ENCODE measurements at regions not wholly inside any gene's neighbourhood (a gene's known extent, or its start where the extent isn't known, plus 50 kb on each side); places are given as distances from the start of the nearest gene placed in this dataset.

GRCh38 chr3:43180027-43180426 lies 74.1 kb upstream of the POMGNT2 start:
- no peak for DNase-seq (ENCODE audit: low spot score)

DNA sequence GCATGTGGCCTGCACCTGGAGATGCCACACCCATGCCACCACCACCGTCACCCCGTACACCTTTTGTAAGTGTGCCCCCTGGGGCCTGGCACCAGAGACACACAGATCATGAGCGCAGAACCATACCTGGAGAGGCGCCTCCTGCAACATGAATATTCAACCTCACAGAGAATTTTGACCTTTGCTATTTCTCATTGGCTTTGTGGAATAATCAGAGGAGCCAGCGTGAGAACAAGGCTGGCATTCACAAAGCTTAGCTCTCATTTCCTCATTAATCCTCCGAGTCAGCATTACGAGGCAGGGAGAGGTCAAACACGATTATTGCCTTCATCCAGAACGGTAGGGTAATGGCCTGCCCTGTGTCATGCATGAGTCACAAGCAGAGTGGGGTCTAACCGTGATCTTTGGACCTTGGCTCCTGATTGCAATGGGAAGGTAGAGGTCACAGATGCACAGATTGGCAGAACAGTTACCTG lies 73.0 kb upstream of the POMGNT2 start:
- DNase-seq (ENCODE audit: low spot score) = no peak

DNA sequence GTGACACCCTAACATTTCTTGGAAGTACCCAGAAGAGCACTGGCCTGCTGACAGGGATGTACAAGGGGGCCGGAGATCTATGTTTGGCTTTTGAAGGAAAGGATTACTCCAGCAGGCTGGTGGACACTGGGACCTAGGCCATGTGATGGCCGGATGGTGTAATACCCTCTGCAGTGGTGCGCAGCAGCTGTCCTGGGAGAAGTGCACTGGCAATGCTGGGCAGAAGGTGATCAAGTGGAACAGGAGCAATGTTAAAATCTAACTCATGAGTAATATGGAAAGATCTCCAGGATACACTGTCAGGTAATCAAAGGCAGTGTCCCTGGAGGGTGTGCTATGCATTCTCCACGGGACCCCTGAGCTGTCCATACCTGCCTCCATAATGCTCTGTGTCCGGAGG lies 71.2 kb upstream of the POMGNT2 start:
- no peak for DNase-seq (ENCODE audit: low spot score)

DNA sequence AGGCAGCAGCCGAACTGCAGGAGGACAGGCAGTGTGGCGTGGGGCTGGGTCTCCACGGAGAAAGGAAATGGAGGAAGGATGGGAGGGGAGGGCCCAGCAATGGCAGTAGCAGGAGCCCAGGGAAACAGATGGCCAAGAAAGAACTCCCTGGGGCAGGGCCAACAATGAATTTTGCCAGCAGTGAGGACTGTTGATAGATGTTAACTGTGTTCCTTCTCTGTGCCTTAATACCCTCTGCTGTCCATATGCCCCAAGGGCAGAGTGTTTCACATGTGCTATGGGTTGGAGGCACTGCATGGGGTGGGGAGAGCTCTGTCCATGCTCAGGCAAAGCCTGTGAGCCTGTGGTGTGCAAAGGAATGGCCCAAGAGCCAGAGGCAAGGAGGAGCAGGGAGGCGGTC lies 70.8 kb upstream of the POMGNT2 start:
- DNase-seq (ENCODE audit: low spot score) = no peak

DNA sequence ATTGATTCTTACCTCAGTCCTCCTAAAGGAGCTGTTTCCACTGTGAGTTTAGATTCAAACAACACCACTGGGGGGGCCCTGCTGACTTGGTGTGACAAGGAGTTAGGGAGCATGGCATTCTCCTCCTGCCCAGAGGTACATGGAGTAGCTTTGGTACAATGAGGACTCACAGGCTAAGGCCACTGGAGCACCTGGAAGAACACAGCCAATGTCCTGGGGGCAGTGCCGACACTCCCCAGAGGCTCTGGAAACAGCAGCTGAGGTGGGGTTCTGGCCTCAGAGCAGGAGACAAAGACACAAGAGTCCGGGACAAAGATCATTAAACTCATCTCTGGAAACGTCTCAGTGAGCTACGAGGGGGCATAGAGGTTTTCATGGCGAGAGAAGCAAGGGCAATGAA lies 69.7 kb upstream of the POMGNT2 start:
- no peak for DNase-seq (ENCODE audit: low spot score)

- DNase-seq (ENCODE audit: low spot score) = no peak
Measured at GRCh38 chr3:43173949-43174348, 68.1 kb upstream of the POMGNT2 start.

GRCh38 chr3:43171748-43172147 lies 65.9 kb upstream of the POMGNT2 start:
- no peak for DNase-seq (ENCODE audit: low spot score)

- no peak for DNase-seq (ENCODE audit: low spot score)
Measured at GRCh38 chr3:43170553-43170952, 64.7 kb upstream of the POMGNT2 start.

- no peak for DNase-seq (ENCODE audit: low spot score)
Measured at GRCh38 chr3:43169987-43170386, 64.1 kb upstream of the POMGNT2 start.

GRCh38 chr3:43166406-43166805 lies 60.5 kb upstream of the POMGNT2 start:
- no peak for DNase-seq (ENCODE audit: low spot score)

DNA sequence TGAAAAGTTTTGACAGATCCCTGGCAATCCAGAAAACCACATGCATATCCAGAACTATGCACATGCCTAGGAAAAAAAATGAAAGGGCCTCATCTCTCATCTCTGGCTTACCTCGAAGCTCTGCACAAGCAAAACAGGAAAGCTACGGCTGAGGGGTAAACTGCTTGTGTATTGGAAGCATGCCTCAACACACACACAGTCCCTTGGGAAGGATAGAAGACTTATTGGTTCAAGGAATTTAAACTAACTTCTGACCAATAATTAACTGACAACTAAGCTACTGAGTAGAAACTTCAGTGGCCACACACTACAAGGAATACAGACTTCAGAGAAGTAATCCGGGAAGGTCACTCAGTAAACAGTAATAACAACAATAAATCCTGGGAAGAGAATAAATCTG lies 59.9 kb upstream of the POMGNT2 start:
- DNase-seq (ENCODE audit: low spot score) = no peak

DNA sequence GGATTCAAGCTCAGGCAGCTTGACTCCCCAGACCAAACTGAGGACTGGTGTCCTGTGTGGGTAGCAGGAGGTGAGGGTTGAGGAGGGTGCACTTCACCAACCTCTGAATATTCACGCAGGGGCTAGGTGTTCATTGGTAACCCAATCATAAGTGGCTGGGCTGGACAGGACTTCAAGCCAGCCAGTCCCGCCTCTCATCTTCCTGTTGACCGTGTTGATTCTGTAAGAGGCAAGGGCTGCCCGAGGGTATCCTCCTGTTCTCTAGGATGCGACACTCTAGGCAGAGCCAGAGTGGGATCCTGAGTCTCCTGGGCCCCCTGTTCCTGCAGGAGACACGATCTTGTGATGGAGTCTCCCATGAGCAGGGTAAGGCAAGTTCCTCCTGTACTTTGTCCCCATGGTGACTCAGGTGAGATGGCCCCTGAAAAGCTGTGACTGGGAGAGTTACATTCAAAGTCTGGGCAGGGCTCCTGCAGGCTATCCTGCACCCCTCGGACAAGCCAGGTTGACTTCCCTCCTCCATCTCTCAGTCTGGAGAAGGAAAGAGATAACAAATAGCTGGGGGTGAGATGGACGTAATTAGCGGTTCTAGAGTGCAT lies 58.1 kb upstream of the POMGNT2 start:
- no peak for DNase-seq (ENCODE audit: low spot score)

DNA sequence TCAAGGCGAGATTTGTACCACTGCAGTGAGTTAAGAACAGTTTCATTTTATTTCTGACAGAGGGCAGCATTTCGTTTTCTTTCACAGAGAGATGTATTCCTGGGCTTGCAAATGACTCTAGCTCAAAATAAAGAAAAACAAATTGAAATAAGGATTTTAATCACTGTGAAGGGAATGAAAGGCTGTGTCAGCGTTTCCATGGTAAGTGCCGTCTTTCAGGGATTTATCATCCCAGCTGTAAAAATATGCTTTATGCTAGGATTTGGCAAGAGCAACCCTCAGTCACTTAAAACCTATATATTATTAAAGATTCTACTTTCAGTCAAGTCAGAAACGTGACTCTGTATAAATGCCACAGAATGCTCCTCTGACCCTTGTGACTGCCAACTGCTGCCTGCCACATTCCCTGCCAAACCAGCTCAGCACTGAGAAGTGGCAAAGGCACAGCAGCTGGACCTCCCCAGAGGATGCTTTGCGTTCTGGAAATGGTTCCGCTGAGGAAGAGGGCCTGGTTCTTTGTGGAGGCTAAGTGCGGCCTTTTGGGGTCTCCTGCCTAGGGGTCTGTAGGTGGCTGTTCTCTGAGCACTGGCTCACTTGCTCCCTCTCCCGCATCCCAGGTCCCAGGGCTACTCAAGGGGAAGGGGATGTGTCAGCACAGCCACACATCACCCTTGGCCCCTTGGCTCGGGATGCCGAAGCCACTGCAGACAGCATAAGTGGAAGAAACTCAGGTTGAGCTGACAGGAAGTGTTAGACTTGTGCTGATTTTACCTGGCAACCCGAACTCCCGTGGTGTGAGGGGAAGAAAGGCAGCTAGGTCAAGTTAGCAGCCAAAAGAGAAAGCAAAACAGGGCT lies 56.6 kb upstream of the POMGNT2 start:
- no peak for DNase-seq (ENCODE audit: low spot score)

DNA sequence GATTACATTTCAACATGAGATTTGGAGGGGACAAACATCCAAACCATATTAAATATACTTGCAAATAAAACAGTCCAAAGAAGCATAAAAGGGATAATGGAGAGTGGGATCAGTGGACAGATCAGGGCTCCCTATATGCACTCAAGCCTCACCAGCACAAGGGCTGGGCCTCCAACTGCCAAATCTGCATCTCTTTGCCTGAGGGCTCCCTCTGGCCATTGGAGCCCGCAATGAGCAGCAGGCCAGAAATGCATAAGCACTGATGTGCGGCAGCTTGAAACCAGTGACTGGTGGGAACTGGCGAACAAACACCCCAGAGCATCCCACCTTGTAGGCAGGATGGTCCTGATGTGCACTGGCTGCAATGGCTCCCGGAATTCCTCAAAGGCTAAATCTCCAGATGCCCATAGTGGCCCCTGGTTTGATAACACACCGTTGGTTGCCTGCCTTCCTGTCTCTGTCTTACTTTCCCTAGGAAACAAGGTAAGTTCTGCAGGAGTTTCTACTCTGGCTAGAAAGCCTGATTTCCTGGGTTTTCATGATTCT lies 55.9 kb upstream of the POMGNT2 start:
- DNase-seq (ENCODE audit: low spot score) = no peak

DNA sequence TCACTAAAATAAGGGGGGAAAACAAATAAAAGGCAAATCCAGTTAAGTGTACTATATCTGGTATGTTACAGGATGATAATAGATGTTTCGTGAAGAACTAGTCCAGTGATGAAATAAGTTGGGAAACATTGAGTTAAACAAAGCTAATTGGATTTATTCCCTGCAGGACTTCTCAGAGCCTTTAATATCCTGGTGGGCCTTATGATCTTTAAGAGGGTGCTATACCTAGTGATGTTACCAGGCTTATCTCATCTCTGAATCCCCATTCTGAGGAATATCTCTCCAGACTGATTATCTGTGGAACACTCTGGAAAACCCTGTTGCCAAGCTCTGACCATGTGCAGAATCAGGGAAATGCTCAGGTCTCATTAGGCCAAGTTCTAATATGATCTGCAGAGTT lies 54.8 kb upstream of the POMGNT2 start:
- DNase-seq (ENCODE audit: low spot score) = no peak

DNA sequence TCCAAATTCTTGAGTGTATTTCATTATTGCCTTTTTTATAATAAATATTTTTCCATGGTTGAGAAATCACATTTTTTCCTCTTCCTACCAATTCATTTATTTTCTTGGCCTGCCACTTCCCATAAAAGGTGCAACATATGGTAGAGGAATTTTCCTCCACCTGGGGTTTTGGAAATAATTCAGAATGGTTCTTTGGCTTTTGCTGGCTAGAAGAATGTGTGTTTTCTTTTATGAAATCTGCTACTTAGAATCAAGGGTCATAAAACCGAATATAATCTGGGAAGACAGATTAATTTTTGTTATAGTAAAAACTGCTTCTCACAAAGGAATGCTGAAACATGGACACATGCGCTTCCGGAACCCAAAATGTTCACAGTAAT lies 54.0 kb upstream of the POMGNT2 start:
- DNase-seq (ENCODE audit: low spot score) = no peak

- no peak for DNase-seq (ENCODE audit: low spot score)
Measured at GRCh38 chr3:43159131-43159875, 53.4 kb upstream of the POMGNT2 start.

DNA sequence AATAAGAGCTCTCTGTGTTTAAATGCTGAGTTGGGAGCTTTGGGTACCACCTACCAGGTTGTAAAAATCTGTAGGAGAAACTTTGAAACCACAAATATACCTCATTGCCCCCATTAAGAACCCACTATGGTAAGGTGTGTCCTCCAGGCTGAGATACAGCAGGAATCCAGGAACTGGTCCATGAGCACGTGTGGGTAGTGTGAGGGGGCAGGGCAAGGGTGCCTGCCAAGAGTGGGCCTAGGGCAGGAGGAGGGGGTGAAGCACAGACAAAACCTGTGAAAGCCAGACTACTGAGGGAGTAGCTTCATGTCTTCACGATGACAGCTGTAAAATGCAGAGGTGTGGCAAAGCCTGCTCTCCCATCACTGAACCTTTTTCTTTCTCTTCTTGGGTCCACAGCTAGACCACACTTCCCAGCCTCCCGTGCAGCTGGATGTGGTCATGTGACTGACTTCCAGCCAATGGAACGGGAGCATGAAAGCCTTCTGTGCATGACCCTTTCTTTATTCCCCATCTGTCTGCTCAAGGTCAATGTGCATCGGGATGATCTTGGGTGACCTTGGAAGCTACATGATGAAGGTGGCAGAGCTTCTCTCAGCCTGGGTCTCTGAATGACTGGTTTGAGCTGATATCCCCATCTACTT lies 51.1 kb upstream of the POMGNT2 start:
- DNase-seq (ENCODE audit: low spot score) = no peak

DNA sequence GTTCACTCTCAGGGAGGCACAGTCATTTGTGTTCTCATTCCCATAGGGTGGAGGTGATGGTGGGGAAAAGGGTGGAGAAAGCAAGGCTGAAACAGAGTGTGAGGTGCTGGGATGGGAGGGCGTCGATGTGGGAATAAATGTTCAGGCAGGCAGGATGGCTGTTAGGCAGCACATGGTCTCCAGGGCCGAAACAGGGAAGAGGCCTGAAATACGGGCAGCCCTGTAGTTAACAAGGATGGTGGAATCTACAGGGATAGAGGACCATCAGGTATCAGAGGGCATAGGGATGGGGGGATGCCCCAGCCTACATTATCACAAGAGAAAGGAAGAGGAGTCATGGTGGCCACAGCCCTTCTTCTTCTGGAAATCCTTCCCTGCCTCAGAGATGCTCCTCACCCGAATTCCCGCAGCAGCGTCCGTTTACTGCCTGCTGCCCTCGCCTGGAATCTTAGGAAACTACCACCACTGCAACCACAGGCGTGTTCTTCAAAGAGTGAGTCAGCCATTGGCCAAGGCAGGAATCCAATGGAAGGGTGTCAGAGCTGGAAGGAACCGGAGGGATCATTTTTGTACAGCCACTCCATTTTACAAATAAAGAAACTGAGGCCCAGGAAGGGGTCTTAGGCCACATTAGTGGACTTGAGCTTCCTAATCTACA lies 49.7 kb upstream of the POMGNT2 start:
- peak; percentile 78 for DNase-seq (ENCODE audit: low spot score)

Measured in iPS-NIHi11 (cell line).